Heart right ventricle (tissue), 16 donors: ENCODE measurements at regions not wholly inside any gene's neighbourhood (a gene's known extent, or its start where the extent isn't known, plus 50 kb on each side); places are given as distances from the start of the nearest gene placed in this dataset.

Experiments used
- ATAC-seq, 8 donors: fragments of 200-7000 bp; cut with Tn5 transposase; one replicate each; pipeline ENCODE4 v1.9.1; 2020; ENCODE audit warnings: mild to moderate bottlenecking in 8 of 8, moderate library complexity in 8 of 8, moderate number of reproducible peaks in 1 of 8
- DNase-seq, 2 donors: peaks; one replicate each; pipeline ENCODE4 v3.0.0-alpha.2; 2020
- H3K27ac ChIP-seq, 10 donors: fragments of 200-600 bp; sonication (generic) in 2 of 10; one replicate each; pipeline versions ENCODE4 v1.5.0 to v1.8.0; 2020 to 2022; ENCODE audit warnings: mild to moderate bottlenecking in 3 of 10
- H3K27me3 ChIP-seq, 7 donors: fragments of 200-600 bp; one replicate each; pipeline ENCODE4 v1.8.0; 2021 to 2022; ENCODE audit warnings: mild to moderate bottlenecking in 2 of 7
- H3K36me3 ChIP-seq, 9 donors: fragments of 200-600 bp; sonication (generic) in 1 of 9; one replicate each; pipeline versions ENCODE4 v1.5.0 to v1.8.0; 2020 to 2022; ENCODE audit warnings: mild to moderate bottlenecking in 2 of 9
- H3K4me1 ChIP-seq, 9 donors: fragments of 200-600 bp; sonication (generic) in 1 of 9; one replicate each; pipeline versions ENCODE4 v1.5.0 to v1.8.0; 2020 to 2022; ENCODE audit warnings: mild to moderate bottlenecking in 4 of 9
- H3K4me3 ChIP-seq, 10 donors: fragments of 200-600 bp; sonication (generic) in 2 of 10; one replicate each; pipeline versions ENCODE4 v1.5.0 to v1.8.0; 2020 to 2022; ENCODE audit warnings: mild to moderate bottlenecking in 7 of 10, moderate library complexity in 2 of 10
- H3K9me3 ChIP-seq, 11 donors: fragments of 200-600 bp in 10 of 11; sonication (generic) in 2 of 11; one replicate each; pipeline versions ENCODE4 v1.5.0 to v1.8.0; 2013 to 2022; ENCODE audit warnings: mild to moderate bottlenecking in 2 of 11, control low read depth in 1 of 11, moderate library complexity in 1 of 11
- CTCF ChIP-seq, 9 donors: fragments of 200-600 bp; sonication (generic) in 2 of 9; IDR thresholded peaks; one replicate each; pipeline versions ENCODE4 v1.5.0 to v1.8.0; 2021 to 2022; ENCODE audit warnings: antibody characterized with exemption in 9 of 9, mild to moderate bottlenecking in 5 of 9, moderate library complexity in 1 of 9
- WGBS, 2 donors: extraction: QIAGEN DNeasy Blood & Tissue Kit; methylation state at CpG; one replicate each; pipeline ENCODE4 v1.1.7; 2013; ENCODE audit warnings: inconsistent platforms in 1 of 2; 5-methylcytosine and 5-hydroxymethylcytosine counted together
- intact Hi-C, 10 donors: fragments of 100-400 bp; cut with DNase I; formaldehyde crosslinking; loops; one replicate each; pipeline versions ENCODE4 v1.11.1 to v1.14.2; 2022
- donor health status: Arrhythmogenic right ventricular cardiomyopathy.
- donor health status: ischemic (EF 13 %, LVEDD 7.1; RV severe dilation, severe dysfunction).
- donor health status: healthy with polysubstance abuse.
- donor health status: DM: no; HTN: yes; CAD: no.
- donor health status: DM: no; HTN: no; CAD: no.
- donor health status: ischemic (EF 25% LVEDD 6.9; RV normal size, moderate dysfunction).
- donor health status: ischemic (EF 25% LVEDD 5.7; RV mildly dilated, moderate dysfunction).
- donor health status: healthy.
- donor health status: DM: yes; HTN: yes; CAD: no.
- donor health status: Ischemic cardiomyopathy.
- donor health status: ischemic (EF 35%, LVEDD 5.7; RV mildly dilated, moderate dysfunction).
- donor health status: nonischemic (EF 11% LVEDD 7.7; RV severe dilation, severe dysfunction).
- donor health status: DM: yes; HTN: yes; CAD: no.
- donor health status: PGD.
- donor health status: ischemic (EF 29% LVEDD 5.4; RV normal size, mild dysfunction).
- donor health status: nonischemic (EF 23%, LVEDD 6.1; RV moderate dilation, normal function).

GRCh38 chr6:26220145-26220970, 133.1 kb downstream of the HFE start:
- 69 to 81% methylated on average over 5 of the region's 5 CpGs for WGBS, 2 donors
- TF ChIP-seq CTCF (IDR thresholded peaks at IDR 0.05): no peak
- ATAC-seq (no peak), DNase-seq (no peak)
- Histone ChIP-seq H3K27ac (no peak overlapping the region), H3K4me3 (no peak overlapping the region), H3K4me1 (peaks cover 0 to 39% (median 18%) of the 10 kb centered on the region in 9 donors), H3K36me3 (peaks cover 0 to 5% (median 0%) of the 10 kb centered on the region in 9 donors), H3K9me3 (peaks cover 0 to 8% (median 0%) of the 10 kb centered on the region in 11 donors), H3K27me3 (peaks cover 0 to 49% (median 21%) of the 10 kb centered on the region in 7 donors)
- intact Hi-C loops: loop anchor here in 2 of 10 donors (5.0 kb wide), 2 partner anchors 52 to 67 kb away; a partner anchor contains a TSS

- intact Hi-C loops: loop anchor here in 2 of 10 donors (5.0 kb wide), 2 partner anchors 51 to 66 kb away; a partner anchor contains a TSS
- ATAC-seq (no peak), DNase-seq (no peak)
- Histone ChIP-seq H3K9me3 (peaks cover 0 to 16% (median 0%) of the 10 kb centered on the region in 11 donors), H3K27me3 (peaks cover 0 to 47% (median 13%) of the 10 kb centered on the region in 7 donors), H3K27ac (no peak overlapping the region), H3K4me1 (peaks cover 0 to 33% (median 10%) of the 10 kb centered on the region in 9 donors), H3K4me3 (no peak overlapping the region), H3K36me3 (peaks cover 0 to 5% (median 0%) of the 10 kb centered on the region in 9 donors)
- TF ChIP-seq CTCF (IDR thresholded peaks at IDR 0.05): no peak
- 96 to 97% methylated on average over 4 of the region's 4 CpGs for WGBS, 2 donors
Observed at GRCh38 chr6:26221186-26221585, 134.0 kb downstream of the HFE start.

GRCh38 chr6:26222571-26222970, 135.3 kb downstream of the HFE start:
- Histone ChIP-seq H3K27ac (peak overlapping the region in 3 of 10 donors; percentile 87 to 93 (median 90)), H3K27me3 (peaks cover 0 to 45% (median 12%) of the 10 kb centered on the region in 7 donors), H3K36me3 (peaks cover 0 to 5% (median 0%) of the 10 kb centered on the region in 9 donors), H3K4me3 (no peak overlapping the region), H3K9me3 (peaks cover 0 to 16% (median 0%) of the 10 kb centered on the region in 11 donors), H3K4me1 (peaks cover 0 to 28% (median 9%) of the 10 kb centered on the region in 9 donors)
- 35% methylated on average over 5 of the region's 5 CpGs for WGBS, 2 donors
- intact Hi-C loops: loop anchor here in 2 of 10 donors (5.0 kb wide), 2 partner anchors 50 to 65 kb away; a partner anchor contains a TSS
- DNase-seq: no peak
- no peak for TF ChIP-seq CTCF (IDR thresholded peaks at IDR 0.05)
- no peak for ATAC-seq

- Histone ChIP-seq H3K27ac (peak overlapping the region in 9 of 10 donors; percentile 69 to 93 (median 87)), H3K9me3 (peaks cover 0 to 16% (median 0%) of the 10 kb centered on the region in 11 donors), H3K4me1 (peaks cover 0 to 21% (median 7%) of the 10 kb centered on the region in 9 donors), H3K36me3 (peaks cover 0 to 5% (median 0%) of the 10 kb centered on the region in 9 donors), H3K4me3 (peak overlapping the region; percentile 7 to 65 (median 54)), H3K27me3 (peaks cover 0 to 47% (median 12%) of the 10 kb centered on the region in 7 donors)
- ATAC-seq: no peak
- no peak for DNase-seq
- WGBS, 2 donors: 3% methylated on average over 7 of the region's 7 CpGs
- TF ChIP-seq CTCF (IDR thresholded peaks at IDR 0.05): no peak
- intact Hi-C loops: loop anchor here in 2 of 10 donors (5.0 kb wide), 2 partner anchors 49 to 64 kb away; a partner anchor contains a TSS
Observed at GRCh38 chr6:26223228-26223627, 136.0 kb downstream of the HFE start.
